HG03060 (cell line): ENCODE measurements at regions not wholly inside any gene's neighbourhood (a gene's known extent, or its start where the extent isn't known, plus 50 kb on each side); places are given as distances from the start of the nearest gene placed in this dataset.
"Not testable (repeated sequence)": the region's sequence is repeated elsewhere in the genome, so short reads cannot be mapped to it uniquely, and the experiment has no call there.

ENCODE experiments used
- ATAC-seq: cut with Tn5 transposase; IDR thresholded peaks from one replicate; pipeline ENCODE4 v1.9.1; 2021; ENCODE audit warnings: low read depth, moderate number of reproducible peaks; ENCODE audit not compliant: unreplicated experiment

- ATAC-seq, result no peak
Measured at GRCh38 chr2:208607694-208608093, 201.1 kb downstream of the PTH2R start.

GRCh38 chr2:208608122-208608835 lies 201.7 kb downstream of the PTH2R start:
- no peak for ATAC-seq

GRCh38 chr2:208609166-208609804 lies 202.7 kb downstream of the PTH2R start:
- no peak for ATAC-seq

DNA sequence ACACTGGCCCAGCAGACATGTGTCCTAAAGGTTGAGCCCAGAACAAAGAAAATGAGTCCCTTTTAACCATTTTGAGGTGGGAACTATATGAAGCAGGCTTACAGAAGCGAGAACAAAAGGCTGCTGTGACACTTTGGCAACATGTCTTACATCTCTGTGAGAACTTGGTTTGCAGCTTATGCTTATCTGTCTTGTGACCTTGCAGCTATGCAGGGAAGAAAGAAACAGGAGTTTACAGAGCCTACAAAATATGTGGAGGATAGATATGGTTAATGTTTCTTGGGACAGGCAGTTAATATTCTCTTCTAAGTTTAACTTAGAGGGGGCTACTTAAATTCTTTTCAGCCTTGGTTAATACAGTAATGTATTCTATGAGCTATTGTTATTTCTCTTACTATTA lies 209.1 kb downstream of the PTH2R start:
- not testable (repeated sequence) for ATAC-seq

- no peak for ATAC-seq
Measured at GRCh38 chr2:208618220-208618619, 211.6 kb downstream of the PTH2R start.

- no peak for ATAC-seq
Measured at GRCh38 chr2:208619993-208620392, 213.4 kb downstream of the PTH2R start.

- no peak for ATAC-seq
Measured at GRCh38 chr2:208620487-208620978, 213.9 kb downstream of the PTH2R start.

- no peak for ATAC-seq
Measured at GRCh38 chr2:208627110-208627884, 220.7 kb downstream of the PTH2R start.

DNA sequence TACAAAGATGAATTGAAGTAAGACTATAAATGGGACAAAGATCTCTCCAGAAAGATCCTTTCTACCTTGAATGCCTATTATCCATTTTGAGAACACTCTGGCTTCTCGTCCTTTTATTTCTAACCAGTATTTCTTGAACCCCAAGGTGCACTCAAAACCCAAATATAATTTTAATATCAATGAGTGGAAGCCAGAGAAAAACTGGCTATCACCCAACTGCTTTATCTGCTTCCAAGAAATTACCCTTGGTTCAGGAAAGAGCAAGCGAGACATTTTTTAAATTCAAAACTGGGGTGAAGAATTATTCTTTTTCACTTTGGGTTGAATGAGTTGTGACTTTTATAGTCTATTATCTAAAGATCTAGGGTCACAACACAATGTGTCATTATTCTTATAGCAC lies 221.3 kb downstream of the PTH2R start:
- ATAC-seq, result no peak

- no peak for ATAC-seq
Measured at GRCh38 chr2:208638059-208638458, 231.5 kb downstream of the PTH2R start.

- ATAC-seq, result no peak
Measured at GRCh38 chr2:208642125-208642779, 235.7 kb downstream of the PTH2R start.

DNA sequence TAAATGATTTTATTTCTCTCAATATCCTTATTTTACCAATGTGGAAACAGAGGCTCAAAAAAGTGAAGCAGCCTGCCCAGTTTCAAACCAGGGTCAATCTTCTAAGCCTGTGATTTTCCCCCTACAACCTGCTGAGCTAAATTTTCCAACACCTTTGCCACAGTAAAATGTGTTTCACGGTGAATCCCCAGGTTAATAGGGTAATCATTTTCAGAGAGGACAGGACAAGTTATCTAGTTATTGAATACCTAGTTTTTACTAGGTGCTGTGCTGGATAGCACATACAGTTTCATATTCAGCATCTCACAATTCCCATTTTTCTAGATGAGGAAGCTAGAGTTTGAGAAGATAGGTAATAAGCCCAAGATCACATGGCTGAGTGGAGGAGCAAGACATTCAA lies 236.6 kb downstream of the PTH2R start:
- ATAC-seq, result no peak

DNA sequence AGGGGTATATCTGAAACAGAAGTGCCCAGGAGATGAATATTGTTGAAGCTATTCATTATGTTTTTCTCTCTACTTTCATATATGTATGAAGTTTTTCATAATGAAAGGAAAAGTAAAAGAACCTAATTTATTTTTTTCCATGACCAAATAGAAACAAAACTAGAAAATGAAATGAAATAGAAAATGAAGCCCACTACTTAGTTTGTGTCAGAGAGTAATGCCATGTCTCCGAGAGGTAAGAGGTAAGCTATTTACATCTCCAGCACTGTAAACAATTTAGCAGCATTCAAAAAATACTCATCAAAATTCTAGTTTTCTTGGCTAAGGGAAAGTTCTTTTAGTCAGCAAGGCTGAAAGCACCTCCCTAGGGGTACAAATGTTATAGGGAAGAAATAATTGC lies 238.6 kb downstream of the PTH2R start:
- ATAC-seq, result no peak

DNA sequence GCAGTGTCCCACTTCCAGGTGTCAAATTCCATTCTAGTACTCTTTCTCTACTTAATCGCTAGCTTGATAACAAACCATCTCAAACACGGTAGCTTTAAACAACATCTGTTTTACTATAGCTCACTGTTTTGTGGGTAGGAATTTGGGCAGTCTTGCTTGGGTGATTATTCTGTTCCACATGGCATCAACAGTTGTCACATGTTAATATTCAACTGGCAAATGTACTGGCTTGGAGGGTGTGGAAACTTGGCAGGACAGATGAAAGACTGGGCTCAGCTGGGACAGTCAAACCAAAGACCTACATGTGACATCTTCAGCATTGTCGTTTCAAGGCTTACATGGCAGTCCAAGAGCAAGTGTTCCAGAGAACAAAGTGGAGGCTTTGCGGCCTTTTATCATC lies 241.8 kb downstream of the PTH2R start:
- ATAC-seq, result peak; percentile 40

DNA sequence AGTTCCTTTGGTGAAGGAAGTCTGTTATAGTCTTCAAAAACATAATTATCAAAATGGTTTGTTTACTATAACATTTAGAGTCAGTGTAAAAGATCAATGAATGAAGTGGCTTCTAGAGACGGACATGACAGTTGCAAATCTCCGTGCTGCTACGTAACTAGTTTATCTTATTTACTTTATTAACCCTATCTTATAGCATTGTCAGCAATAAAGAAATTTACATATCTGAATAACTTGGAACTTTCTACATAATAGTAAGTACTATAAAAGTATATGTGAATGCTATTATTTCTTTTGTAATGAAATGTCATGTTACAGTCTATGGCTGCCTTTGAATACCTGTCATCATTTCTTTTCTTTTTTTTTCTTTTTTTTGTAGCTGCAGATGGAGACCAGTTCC lies 246.8 kb downstream of the PTH2R start:
- no peak for ATAC-seq

DNA sequence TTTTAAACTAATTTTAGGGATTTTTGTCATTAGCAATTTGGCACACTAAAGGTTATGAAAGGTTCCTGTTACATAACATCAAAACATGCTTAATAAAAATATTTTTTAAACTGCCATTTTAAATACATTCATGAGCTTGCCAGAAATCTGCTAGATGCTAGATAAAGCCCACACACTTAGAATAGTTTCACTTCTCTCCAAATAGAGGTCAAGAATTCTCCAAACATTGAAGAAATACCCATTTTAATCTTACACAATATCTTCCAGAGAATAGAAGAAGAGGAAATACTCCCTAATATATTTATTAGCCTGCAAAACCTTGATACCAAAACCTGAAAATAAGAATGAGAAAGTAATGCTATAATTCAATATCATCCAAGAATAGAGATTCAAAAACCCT lies 247.5 kb downstream of the PTH2R start:
- no peak for ATAC-seq

DNA sequence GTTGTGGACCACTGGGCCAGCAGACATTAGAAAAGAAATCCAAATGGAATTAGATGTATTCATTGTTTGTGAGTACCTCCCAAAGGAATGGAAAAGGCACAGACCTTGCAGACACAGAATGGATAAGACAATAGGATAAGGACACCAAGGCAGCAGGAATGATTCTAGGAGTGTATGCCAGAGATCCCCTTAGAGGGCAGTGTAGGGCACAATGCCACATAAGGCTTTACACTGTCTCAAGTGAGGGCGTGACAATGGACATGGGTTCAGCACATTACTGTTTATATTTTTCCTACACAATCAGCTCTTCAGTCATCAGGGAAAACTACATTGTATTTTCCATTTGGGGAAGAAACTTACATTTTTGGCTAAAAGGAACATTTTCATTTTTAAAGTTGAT lies 250.9 kb downstream of the PTH2R start:
- no peak for ATAC-seq

- no peak for ATAC-seq
Measured at GRCh38 chr2:208669394-208669793, 262.8 kb downstream of the PTH2R start.

DNA sequence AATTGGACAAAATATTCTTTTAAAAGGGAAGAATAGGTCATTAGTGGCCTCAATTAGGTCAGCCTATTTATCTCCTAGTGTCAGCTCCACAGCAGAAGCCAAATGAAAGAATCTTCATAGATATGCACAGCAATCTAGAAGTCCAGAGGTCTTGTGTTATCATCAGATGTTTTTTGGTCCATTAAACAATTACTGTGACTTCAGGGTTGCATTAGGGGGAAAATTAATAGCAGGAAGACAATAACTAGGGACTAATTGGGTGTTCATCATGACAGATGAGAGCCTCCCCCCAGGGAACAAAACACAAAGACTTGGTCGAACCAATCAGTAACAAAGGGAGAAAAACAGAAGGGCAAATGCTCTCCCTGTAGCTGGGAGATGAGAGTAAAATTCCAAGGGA lies 264.7 kb downstream of the PTH2R start:
- no peak for ATAC-seq

DNA sequence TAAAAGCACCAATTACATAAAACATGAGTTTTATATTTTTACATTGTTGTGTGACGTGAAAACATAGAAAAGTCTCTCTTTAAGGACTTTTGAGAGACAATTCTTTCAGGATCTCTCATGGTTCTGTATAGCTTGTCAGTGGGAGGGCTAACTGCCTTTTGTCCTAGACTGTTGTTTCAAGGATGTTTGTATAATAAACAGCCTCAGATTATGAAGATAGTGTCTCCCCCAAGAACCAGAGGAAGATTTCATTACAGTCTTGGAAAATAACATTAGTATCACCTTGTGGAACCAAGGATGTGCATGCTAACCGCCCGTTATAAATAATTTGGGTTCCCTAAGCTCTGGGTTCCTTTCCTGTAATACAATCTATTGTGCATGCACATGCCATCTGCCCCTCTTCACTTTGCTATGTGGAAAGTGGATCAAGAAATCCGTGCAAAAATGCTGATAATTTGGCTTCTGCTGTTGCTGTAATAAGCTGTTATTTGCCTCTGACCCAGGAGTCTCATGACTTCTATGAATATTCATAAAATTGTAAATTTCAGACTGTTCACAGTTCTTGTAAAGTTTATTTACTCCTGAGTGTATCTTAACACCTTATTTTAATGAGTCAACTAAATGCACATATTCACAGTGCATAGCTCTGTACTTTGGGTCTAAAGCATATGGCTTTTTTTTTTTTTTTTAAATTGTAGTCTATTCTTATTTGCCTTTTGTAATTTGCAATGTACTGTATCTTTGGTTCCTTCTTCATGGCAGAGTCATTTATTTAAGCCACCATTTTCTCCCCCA lies 265.5 kb downstream of the PTH2R start:
- no peak for ATAC-seq
